MM.1S (cell line): ENCODE measurements at regions not wholly inside any gene's neighbourhood (a gene's known extent, or its start where the extent isn't known, plus 50 kb on each side); places are given as distances from the start of the nearest gene placed in this dataset.

Source experiments
- DNase-seq: peaks from one replicate; pipeline ENCODE4 v3.0.0-alpha.2; 2015
- H2AFZ ChIP-seq: fragments of 300-600 bp; sonication (generic); 2 replicates; pipeline ENCODE4 v1.6.0; 2016; ENCODE audit warnings: antibody characterized with exemption, low read length
- H3F3A ChIP-seq: fragments of 300-600 bp; sonication (generic); 2 replicates; pipeline ENCODE4 v1.6.1; 2016; ENCODE audit warnings: mild to moderate bottlenecking, antibody characterized with exemption, low read length, moderate library complexity, mixed read lengths; ENCODE audit not compliant: insufficient read depth
- H3K27ac ChIP-seq: fragments of 300-600 bp; sonication (generic); 2 replicates; pipeline ENCODE4 v1.5.1; 2016; ENCODE audit warnings: mild to moderate bottlenecking, low read length
- H3K27me3 ChIP-seq: fragments of 300-600 bp; sonication (generic); replicated peaks from 2 replicates; pipeline ENCODE4 v1.6.0; 2016; ENCODE audit warnings: low read length; ENCODE audit not compliant: insufficient read depth
- H3K36me3 ChIP-seq: fragments of 300-600 bp; sonication (generic); replicated peaks from 2 replicates; pipeline ENCODE4 v1.6.1; 2016; ENCODE audit warnings: mild to moderate bottlenecking, low read length, mixed read lengths; ENCODE audit not compliant: insufficient read depth
- H3K4me1 ChIP-seq: fragments of 300-600 bp; sonication (generic); 2 replicates; pipeline ENCODE4 v1.6.1; 2016; ENCODE audit warnings: low read length, mixed read lengths
- H3K4me2 ChIP-seq: fragments of 300-600 bp; sonication (generic); 2 replicates; pipeline ENCODE4 v1.6.0; 2016; ENCODE audit warnings: low read depth, low read length
- H3K4me3 ChIP-seq: fragments of 300-600 bp; sonication (generic); 2 replicates; pipeline ENCODE4 v1.5.1; 2016; ENCODE audit warnings: low read length, mixed read lengths
- H3K79me2 ChIP-seq: fragments of 300-600 bp; sonication (generic); 2 replicates; pipeline ENCODE4 v1.6.1; 2016; ENCODE audit warnings: mixed run types, low read length, mixed read lengths
- H3K9ac ChIP-seq: fragments of 300-600 bp; sonication (generic); 2 replicates; pipeline ENCODE4 v1.6.1; 2016; ENCODE audit warnings: low read length, mixed read lengths
- H3K9me2 ChIP-seq: fragments of 300-600 bp; sonication (generic); replicated peaks from 2 replicates; pipeline ENCODE4 v1.6.1; 2016; ENCODE audit warnings: mild to moderate bottlenecking, low read length, mixed read lengths; ENCODE audit not compliant: insufficient read depth
- H3K9me3 ChIP-seq: fragments of 300-600 bp; sonication (generic); replicated peaks from 2 replicates; pipeline ENCODE4 v1.6.1; 2016; ENCODE audit warnings: mild to moderate bottlenecking, low read length, mixed read lengths; ENCODE audit not compliant: insufficient read depth
- H4K20me1 ChIP-seq: fragments of 300-600 bp; sonication (generic); 2 replicates; pipeline ENCODE4 v1.6.1; 2016; ENCODE audit warnings: mild to moderate bottlenecking, low read length, moderate library complexity, mixed read lengths; ENCODE audit not compliant: insufficient read depth
- CTCF ChIP-seq: fragments of 300-600 bp; sonication (generic); IDR thresholded peaks from 2 replicates; pipeline ENCODE4 v1.5.1; 2016; ENCODE audit warnings: antibody characterized with exemption, low read length, mixed read lengths
- EZH2 ChIP-seq: fragments of 300-600 bp; sonication (generic); optimal IDR thresholded peaks from 2 replicates; pipeline ENCODE3; 2017; ENCODE audit warnings: low read depth, mild to moderate bottlenecking, antibody characterized with exemption, low read length, mixed read lengths
- EZH2phosphoT487 ChIP-seq: fragments of 300-600 bp; sonication (generic); IDR thresholded peaks from 2 replicates; pipeline ENCODE4 v1.6.1; 2018; ENCODE audit warnings: antibody characterized with exemption, low read length

- Histone ChIP-seq H3K9me2 (no peaks in the 10 kb centered on the region), H3K9me3 (no peaks in the 10 kb centered on the region), H3K27me3 (no peaks in the 10 kb centered on the region), H3K4me1 (no peaks in the 10 kb centered on the region), H3K36me3 (no peaks in the 10 kb centered on the region), H3K4me3 (no peak overlapping the region), H3K79me2 (no peaks in the 10 kb centered on the region), H3K9ac (no peak overlapping the region), H4K20me1 (no peaks in the 10 kb centered on the region), H3K4me2 (no peak overlapping the region), H3K27ac (no peak overlapping the region), H3F3A (no peaks in the 10 kb centered on the region), H2AFZ (no peak overlapping the region)
- DNase-seq = no peak
- TF ChIP-seq EZH2phosphoT487 = no peak
- TF ChIP-seq EZH2 = no peak
- TF ChIP-seq CTCF = no peak
Observed at GRCh38 chr18:40447820-40448219, 1507.2 kb upstream of the PIK3C3 start.

DNA sequence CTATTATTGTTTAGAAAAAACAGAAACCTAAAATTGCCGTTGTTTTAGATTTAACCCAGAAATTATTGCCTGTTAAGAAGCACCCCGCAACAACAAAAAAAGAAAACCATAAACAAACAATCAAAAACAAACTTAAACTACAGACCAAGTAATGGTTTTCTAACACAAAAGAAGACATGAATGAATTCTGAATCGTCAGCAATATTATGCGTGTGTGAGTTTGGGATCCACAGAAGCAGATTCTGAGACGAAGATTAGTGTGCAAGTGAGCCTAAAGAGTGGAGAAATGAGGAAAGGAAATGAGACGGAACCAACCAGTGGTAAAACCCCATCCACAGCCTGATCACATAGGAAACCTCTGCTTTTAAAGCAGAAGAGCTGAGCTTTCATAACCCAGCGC is 1514.9 kb upstream of the PIK3C3 start:
- no peaks in the 10 kb centered on the region for H3K4me1 ChIP-seq
- no peak overlapping the region for H3K4me2 ChIP-seq
- no peaks in the 10 kb centered on the region for H3K9me2 ChIP-seq
- DNase-seq = no peak
- no peak overlapping the region for H3K9ac ChIP-seq
- no peak overlapping the region for H3K4me3 ChIP-seq
- H3F3A ChIP-seq = no peaks in the 10 kb centered on the region
- TF ChIP-seq EZH2 (no peak), CTCF (no peak), EZH2phosphoT487 (no peak)
- H2AFZ ChIP-seq = no peak overlapping the region
- no peaks in the 10 kb centered on the region for H4K20me1 ChIP-seq
- H3K27ac ChIP-seq = no peak overlapping the region
- H3K36me3 ChIP-seq = no peaks in the 10 kb centered on the region
- H3K9me3 ChIP-seq = no peaks in the 10 kb centered on the region
- no peaks in the 10 kb centered on the region for H3K27me3 ChIP-seq
- H3K79me2 ChIP-seq = no peaks in the 10 kb centered on the region

DNA sequence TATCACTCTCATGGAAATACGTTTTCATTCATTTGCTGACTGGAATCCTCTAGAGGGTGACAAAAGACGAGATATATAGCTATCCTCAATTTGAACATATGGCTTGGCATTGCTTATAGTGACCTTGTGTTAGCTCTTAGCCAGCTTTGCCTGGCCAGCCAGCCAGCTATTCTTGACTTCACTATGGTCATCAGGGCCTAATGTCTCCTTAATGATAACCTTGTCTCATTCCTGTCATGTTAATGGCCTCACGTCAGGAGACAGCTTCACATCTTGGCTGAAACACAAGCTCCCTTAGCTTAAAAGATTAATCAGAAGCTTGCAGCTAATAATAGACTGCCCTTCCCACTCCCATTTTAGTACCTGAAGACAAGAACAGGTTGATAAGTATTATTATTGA is 1517.5 kb upstream of the PIK3C3 start:
- Histone ChIP-seq H4K20me1 (no peaks in the 10 kb centered on the region), H3K9ac (no peak overlapping the region), H3K9me3 (no peaks in the 10 kb centered on the region), H2AFZ (no peak overlapping the region), H3K36me3 (no peaks in the 10 kb centered on the region), H3K27ac (no peak overlapping the region), H3K27me3 (no peaks in the 10 kb centered on the region), H3K79me2 (no peaks in the 10 kb centered on the region), H3K4me1 (no peaks in the 10 kb centered on the region), H3K4me2 (no peak overlapping the region), H3K9me2 (no peaks in the 10 kb centered on the region), H3F3A (no peaks in the 10 kb centered on the region), H3K4me3 (no peak overlapping the region)
- no peak for DNase-seq
- no peak for TF ChIP-seq CTCF
- TF ChIP-seq EZH2 = no peak
- no peak for TF ChIP-seq EZH2phosphoT487
